Activated CD8-positive, alpha-beta T cell treated with anti-CD3 and anti-CD28 coated beads, Interleukin-2, amount 10 ng/mL, durations not matched to agents 7 days and 5 days (primary cell): ENCODE measurements at regions not wholly inside any gene's neighbourhood (a gene's known extent, or its start where the extent isn't known, plus 50 kb on each side); places are given as distances from the start of the nearest gene placed in this dataset.

Experiments used
- ATAC-seq: fragments of 150-1000 bp; cut with Tn5 transposase; one replicate; pipeline ENCODE4 v1.10.0; 2021; ENCODE audit warnings: moderate library complexity
- CTCF ChIA-PET: fragments of 350-600 bp; sonication (Branson Sonifier 250); formaldehyde crosslinking; loops from one replicate; lab custom pipeline; 2021; ENCODE audit warnings: antibody characterized with exemption; lab: Charles Lee
- POLR2A ChIA-PET: fragments of 350-600 bp; sonication (Branson Sonifier 250); formaldehyde crosslinking; loops from one replicate; lab custom pipeline; 2021; ENCODE audit warnings: antibody characterized with exemption; lab: Charles Lee
- DNase-seq: peaks from one replicate; pipeline ENCODE4 v3.0.0-alpha.2; 2020
- H3K27ac Mint-ChIP-seq: one replicate; pipeline ENCODE4 v1.8.0; 2021; ENCODE audit warnings: mild to moderate bottlenecking, mixed read lengths
- H3K27me3 Mint-ChIP-seq: one replicate; pipeline ENCODE4 v1.8.0; 2021; ENCODE audit warnings: low read depth, mixed read lengths
- H3K36me3 Mint-ChIP-seq: one replicate; pipeline ENCODE4 v1.8.0; 2021; ENCODE audit warnings: low read depth, mixed read lengths
- H3K4me1 Mint-ChIP-seq: one replicate; pipeline ENCODE4 v1.8.0; 2021; ENCODE audit warnings: low read depth, mixed read lengths
- H3K4me3 Mint-ChIP-seq: one replicate; pipeline ENCODE4 v1.8.0; 2021; ENCODE audit warnings: mild to moderate bottlenecking, mixed read lengths
- H3K9me3 Mint-ChIP-seq: one replicate; pipeline ENCODE4 v1.8.0; 2022; ENCODE audit warnings: mixed read lengths; ENCODE audit not compliant: insufficient read depth

DNA sequence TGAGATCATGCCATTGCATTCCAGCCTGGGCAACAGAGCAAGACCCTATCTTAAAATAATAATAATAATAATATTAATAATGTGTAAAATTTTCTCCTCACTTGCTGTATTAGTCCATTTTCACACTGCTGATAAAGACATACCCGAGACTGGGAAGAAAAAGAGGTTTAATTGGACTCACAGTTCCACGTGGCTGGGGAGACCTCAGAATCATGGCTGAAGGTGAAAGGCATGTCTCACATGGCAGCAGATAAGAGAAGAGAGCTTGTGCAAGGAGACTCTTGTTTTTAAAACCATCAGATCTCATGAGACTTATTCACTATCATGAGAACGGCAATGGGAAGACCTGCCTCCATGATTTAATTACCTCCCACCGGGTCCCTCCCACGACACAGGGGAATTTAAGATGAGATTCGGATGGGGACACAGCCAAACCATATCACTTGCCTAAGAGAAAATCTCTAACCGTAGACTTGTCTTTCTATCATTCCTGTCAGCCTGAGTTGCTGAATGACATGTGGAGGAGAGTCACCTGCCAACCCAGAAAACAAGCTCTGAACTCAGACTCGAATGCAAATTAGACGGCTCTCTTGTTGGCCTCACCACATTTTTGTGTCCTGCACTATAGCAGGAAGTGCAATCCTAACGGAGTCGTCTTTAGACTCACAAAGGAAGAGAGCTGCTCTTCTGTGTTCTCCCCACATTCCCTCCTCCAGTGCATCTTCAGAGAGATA is 51.9 kb upstream of the DCTD start:
- Mint-ChIP-seq H3K36me3 (no peaks in the 10 kb centered on the region), H3K27ac (no peak overlapping the region), H3K4me3 (no peak overlapping the region), H3K4me1 (no peaks in the 10 kb centered on the region), H3K9me3 (no peaks in the 10 kb centered on the region), H3K27me3 (peaks cover 27% of the 10 kb centered on the region)
- ATAC-seq (no peak), DNase-seq (no peak)
- POLR2A ChIA-PET: no interaction called here
- CTCF ChIA-PET: no interaction called here

DNA sequence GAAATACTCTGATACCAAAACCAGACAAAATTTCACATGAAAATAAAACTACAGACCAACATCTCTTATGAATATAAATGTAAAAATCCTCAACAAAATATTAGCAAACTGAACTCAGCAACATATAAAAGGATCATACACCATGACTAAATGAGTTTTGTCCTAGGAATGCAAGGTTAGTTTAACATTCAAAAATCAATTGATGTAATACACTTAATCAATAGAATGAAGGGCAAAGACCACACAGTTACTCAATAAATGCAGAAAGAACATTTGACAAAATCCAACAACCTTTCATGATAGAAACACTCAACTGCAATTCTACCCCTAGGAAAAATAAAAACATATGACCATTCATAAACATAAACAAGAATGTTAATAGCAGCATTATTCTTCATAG is 50.2 kb upstream of the DCTD start:
- DNase-seq: no peak
- Mint-ChIP-seq H3K27me3 (peaks cover 27% of the 10 kb centered on the region), H3K4me3 (no peak overlapping the region), H3K27ac (no peak overlapping the region), H3K36me3 (no peaks in the 10 kb centered on the region), H3K4me1 (no peaks in the 10 kb centered on the region), H3K9me3 (no peaks in the 10 kb centered on the region)
- ChIA-PET POLR2A (no interaction called here), CTCF (no interaction called here)
- ATAC-seq: no peak
